ENCODE measurements at regions not wholly inside any gene's neighbourhood (a gene's known extent, or its start where the extent isn't known, plus 50 kb on each side); places are given as distances from the start of the nearest gene placed in this dataset.
"Not testable (repeated sequence)": the region's sequence is repeated elsewhere in the genome, so short reads cannot be mapped to it uniquely, and the experiment has no call there.

GRCh38 chr9:96157675-96158074 is 144.3 kb downstream of the HSD17B3 start:
- no peak for DNase-seq (ENCODE audit: extremely low read depth in 1 of 2, low read depth in 1 of 2)

GRCh38 chr9:96156171-96156974 is 145.6 kb downstream of the HSD17B3 start:
- DNase-seq (ENCODE audit: extremely low read depth in 1 of 2, low read depth in 1 of 2), result no peak

DNA sequence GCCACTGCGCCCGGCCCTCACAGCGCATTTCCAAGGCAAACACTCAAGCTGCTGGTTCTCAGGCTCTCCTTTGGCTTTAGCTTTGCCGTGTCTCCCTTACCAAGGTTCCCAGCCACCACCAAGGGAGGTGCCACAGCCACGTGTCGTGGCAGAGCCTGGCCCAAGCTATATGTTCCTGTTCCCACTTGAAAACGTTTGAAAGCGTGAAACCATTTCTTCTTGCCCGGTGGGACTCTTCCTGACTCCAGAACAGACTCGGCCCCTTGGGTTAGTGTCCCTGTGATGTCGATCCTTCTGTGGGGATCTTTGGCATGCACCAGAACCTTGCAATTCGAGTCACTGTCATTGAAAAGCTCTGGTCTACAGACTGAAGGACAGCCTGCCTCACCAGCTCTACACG is 147.9 kb downstream of the HSD17B3 start:
- no peak for DNase-seq (ENCODE audit: extremely low read depth in 1 of 2, low read depth in 1 of 2)

DNA sequence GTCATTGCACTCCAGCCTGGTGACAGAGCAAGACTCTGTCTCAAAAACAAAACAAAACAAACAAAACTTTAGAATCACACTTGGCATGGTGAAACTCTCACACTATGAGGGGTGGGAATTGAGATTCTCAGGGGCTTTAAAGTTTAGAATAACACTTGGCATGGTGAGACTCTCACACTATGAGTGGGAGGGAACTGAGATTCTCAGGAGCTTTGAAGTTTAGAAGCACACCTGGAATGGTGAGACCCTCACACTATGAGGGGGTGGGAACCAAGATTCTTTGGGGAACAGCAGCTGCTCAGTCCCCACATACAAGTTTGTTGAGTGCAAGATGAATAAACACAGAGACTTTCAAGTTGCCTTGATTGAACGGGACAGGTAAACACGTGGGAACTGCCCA is 149.4 kb downstream of the HSD17B3 start:
- no peak for DNase-seq (ENCODE audit: extremely low read depth in 1 of 2, low read depth in 1 of 2)

DNA sequence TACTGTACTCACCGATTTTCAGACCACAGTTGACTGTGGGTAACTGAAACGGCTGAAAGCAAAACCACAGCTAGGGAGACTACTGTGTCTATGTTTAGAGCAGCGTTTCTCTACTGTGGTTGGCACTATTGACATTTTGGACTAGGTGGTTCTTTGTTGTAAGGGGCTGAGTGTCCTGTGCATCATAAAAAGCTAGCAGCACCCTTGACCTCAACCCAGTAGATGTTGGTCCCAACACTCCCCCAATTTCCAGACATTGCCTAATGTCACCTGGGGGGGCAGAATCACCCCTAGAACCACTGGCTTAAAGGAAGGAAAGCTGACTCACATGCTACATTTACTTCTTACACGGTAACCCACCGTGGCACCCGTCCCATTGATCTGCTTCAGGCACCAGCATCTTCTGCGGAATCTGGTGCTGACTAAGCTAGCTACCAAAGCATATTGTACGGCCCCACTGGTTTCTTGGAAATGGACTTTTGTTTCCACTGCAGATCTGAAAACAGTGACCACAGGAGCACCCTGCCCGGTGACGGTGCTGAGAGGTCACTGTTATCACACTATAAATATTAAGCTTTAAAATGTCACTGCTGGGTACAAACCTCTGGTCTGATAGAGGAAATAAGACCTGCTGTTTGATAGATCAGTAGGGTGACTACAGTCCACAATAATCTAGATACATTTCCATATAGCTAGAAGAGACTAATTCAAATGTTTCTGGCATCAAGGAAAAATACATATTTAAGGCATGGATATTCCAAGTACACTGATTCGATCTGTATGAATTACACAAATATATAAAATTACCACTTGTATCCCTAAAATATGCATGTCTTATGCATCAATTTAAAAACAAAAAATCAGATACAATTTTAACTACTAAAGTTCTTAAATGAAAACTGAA is 151.4 kb downstream of the HSD17B3 start:
- DNase-seq (ENCODE audit: extremely low read depth in 1 of 2, low read depth in 1 of 2), result peak; percentile 15 to 18

- DNase-seq (ENCODE audit: extremely low read depth in 1 of 2, low read depth in 1 of 2), result no peak
Observed at GRCh38 chr9:96149533-96150280, 152.3 kb downstream of the HSD17B3 start.

DNA sequence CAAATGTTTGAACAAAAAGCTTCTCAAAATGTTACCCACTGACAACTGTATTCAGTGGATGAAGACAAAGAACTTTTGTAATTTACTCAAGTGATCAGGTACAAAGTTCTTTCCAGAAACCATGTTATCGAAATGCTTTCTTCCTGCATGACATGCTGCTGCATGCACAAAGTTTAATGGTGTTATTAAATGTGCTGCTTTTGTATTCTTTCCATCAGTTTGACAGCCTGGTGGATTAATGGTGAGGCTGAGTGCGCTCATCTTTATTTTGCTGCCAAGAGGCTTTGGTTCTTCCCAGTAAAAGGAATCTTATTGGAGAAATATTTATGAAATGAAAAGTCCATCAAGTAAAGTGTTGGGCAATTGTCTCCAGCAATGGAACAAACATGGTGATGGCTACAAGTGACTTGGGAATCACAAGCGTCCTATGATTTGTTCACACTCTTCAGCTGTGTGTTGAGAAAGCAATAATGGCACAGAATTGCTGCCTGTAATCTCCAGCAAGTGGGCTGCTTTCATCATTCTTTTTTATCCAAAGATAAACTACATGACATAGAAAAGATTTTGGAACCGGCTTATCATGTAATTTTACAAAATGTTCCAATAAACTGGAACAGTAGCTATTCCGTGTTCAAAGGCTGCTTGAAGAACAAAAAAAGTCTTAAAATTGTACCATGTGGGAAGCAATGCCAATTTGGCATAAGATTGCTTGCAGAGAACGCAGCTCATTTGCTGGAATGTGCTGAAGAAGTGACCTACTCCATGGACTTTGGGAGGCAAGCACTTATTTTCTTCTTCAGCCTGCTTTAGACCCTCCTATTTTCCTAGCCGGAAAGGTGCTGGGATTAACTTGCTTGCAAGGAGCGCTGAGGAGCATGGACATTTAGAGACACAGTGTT is 153.1 kb downstream of the HSD17B3 start:
- no peak for DNase-seq (ENCODE audit: extremely low read depth in 1 of 2, low read depth in 1 of 2)

DNA sequence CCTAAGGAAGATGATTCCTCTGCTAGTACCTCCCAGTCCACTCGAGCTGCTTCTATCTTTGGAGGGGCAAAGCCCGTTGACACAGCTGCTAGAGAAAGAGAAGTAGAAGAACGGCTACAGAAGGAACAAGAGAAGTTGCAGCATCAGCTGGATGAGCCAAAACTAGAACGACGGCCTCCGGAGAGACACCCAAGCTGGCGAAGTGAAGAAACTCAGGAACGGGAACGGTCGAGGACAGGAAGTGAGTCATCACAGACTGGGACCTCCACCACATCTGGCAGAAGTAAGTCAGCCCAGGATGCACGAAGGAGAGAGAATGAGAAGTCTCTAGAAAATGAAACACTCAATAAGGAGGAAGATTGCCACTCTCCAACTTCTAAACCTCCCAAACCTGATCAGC is 154.9 kb downstream of the HSD17B3 start:
- not testable (repeated sequence) for DNase-seq (ENCODE audit: extremely low read depth in 1 of 2, low read depth in 1 of 2)

GRCh38 chr9:96141666-96142065 is 160.3 kb downstream of the HSD17B3 start:
- DNase-seq (ENCODE audit: extremely low read depth in 1 of 2, low read depth in 1 of 2), result no peak

DNA sequence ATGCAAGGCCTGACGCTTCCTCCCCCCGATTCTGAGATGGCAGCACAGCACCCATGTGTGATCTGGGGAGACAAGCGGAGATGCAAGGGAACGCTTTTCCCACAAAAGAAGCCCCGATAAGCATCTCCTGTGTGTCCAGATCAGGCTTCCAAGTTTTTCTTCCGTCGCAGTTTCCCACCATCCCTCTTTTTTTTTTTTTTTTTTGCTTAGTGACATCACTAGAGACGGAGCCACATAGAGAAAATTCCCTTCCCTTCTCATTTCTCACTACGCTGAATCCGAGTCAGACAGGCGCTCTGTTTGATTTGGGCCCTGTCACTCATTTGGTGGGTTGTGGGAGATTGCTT is 160.9 kb downstream of the HSD17B3 start:
- no peak for DNase-seq (ENCODE audit: extremely low read depth in 1 of 2, low read depth in 1 of 2)

- no peak for DNase-seq (ENCODE audit: extremely low read depth in 1 of 2, low read depth in 1 of 2)
Observed at GRCh38 chr9:96140296-96141127, 161.5 kb downstream of the HSD17B3 start.

GRCh38 chr9:96139592-96140295 is 162.2 kb downstream of the HSD17B3 start:
- no peak for DNase-seq (ENCODE audit: extremely low read depth in 1 of 2, low read depth in 1 of 2)

DNA sequence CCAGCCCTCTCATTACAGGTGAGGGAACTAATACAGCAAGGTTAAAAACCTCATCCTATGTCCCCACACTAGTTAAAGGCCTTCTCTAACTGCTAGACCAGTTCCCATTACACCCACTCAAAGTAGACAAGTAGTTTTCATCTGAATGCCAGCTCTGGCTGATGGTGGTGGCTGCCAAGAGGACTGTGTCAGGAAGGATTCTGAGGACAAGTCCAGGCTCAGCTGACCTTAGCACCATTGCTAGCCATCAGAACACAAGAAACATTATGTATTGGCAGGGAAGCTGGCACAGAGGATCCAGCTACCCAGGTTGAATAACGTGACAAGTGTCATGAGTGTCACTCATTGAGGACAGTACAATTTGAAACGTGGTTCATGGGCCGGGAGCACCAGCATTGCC is 163.4 kb downstream of the HSD17B3 start:
- no peak for DNase-seq (ENCODE audit: extremely low read depth in 1 of 2, low read depth in 1 of 2)

GRCh38 chr9:96137671-96138429 is 164.1 kb downstream of the HSD17B3 start:
- no peak for DNase-seq (ENCODE audit: extremely low read depth in 1 of 2, low read depth in 1 of 2)

- no peak for DNase-seq (ENCODE audit: extremely low read depth in 1 of 2, low read depth in 1 of 2)
Observed at GRCh38 chr9:96136992-96137670, 164.8 kb downstream of the HSD17B3 start.

- DNase-seq (ENCODE audit: extremely low read depth in 1 of 2, low read depth in 1 of 2), result no peak
Observed at GRCh38 chr9:96135753-96136290, 166.2 kb downstream of the HSD17B3 start.

DNA sequence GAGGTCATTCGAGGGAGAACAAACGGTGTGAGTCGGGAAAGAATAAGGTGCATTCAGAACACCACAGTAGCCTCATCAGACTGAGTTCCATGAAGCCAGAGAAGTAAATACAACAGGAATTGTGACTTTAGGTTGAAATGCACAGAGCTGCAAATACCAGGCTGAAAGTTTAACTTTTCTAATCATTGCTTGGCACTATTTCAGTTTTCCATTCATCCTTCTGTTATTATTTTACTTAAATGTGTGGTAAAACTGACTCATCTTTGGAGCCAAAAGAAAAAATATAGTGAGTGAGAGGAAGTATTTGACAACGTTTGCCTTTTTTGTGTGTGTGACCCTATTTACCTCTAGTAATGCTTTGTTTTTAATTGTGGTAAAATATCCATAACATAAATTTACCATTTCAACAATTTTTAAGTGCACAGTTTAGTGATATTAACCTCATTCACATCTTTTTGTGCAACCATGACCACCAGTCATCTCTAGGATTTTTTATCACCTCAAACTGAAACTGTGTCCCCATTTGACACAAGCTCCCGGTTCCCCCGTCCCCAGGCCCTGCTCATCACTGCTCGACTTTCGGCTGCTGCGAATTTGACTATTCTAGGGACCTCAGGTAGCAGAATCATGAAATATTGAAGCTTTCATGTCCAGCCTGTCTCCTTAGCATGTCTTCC is 166.8 kb downstream of the HSD17B3 start:
- no peak for DNase-seq (ENCODE audit: extremely low read depth in 1 of 2, low read depth in 1 of 2)

Measured in activated CD8-positive, alpha-beta memory T cell treated with anti-CD3 and anti-CD28 coated beads for 1 hour (primary cell).